Sigmoid colon (tissue), 6 donors: ENCODE measurements at regions not wholly inside any gene's neighbourhood (a gene's known extent, or its start where the extent isn't known, plus 50 kb on each side); places are given as distances from the start of the nearest gene placed in this dataset.

Experiments used
- DNase-seq: peaks from one replicate; pipeline ENCODE4 v3.0.0-alpha.2; 2019
- H3K27ac ChIP-seq, 4 donors: fragments of 200-600 bp; sonication (generic); one replicate each; pipeline ENCODE4 v1.5.1; 2016 to 2019; ENCODE audit warnings: mild to moderate bottlenecking in 1 of 4
- H3K27me3 ChIP-seq, 3 donors: fragments of 200-600 bp; sonication (generic); one replicate each; pipeline ENCODE4 v1.5.1; 2019; ENCODE audit warnings: mild to moderate bottlenecking in 1 of 3
- H3K36me3 ChIP-seq, 4 donors: fragments of 200-600 bp; sonication (generic); one replicate each; pipeline ENCODE4 v1.5.1; 2016 to 2019
- H3K4me1 ChIP-seq, 4 donors: fragments of 200-600 bp; sonication (generic); one replicate each; pipeline ENCODE4 v1.5.1; 2017 to 2019
- H3K4me3 ChIP-seq, 4 donors: fragments of 200-600 bp; sonication (generic); one replicate each; pipeline ENCODE4 v1.5.1; 2017 to 2019; ENCODE audit warnings: mild to moderate bottlenecking in 2 of 4, moderate library complexity in 1 of 4
- H3K9me3 ChIP-seq, 4 donors: fragments of 200-600 bp in 3 of 4; sonication (generic) in 3 of 4; one replicate each; pipeline versions ENCODE4 v1.5.1 to v1.6.1; 2013 to 2019
- EP300 ChIP-seq, 4 donors: sonication (generic); formaldehyde crosslinking; IDR thresholded peaks; one replicate each; pipeline ENCODE4 v1.6.1; 2017; ENCODE audit warnings: antibody characterized with exemption in 4 of 4
- POLR2A ChIP-seq, 2 donors: fragments of 450-650 bp; IDR thresholded peaks; one replicate each; pipeline ENCODE4 v1.6.1; 2016; ENCODE audit warnings: antibody characterized with exemption in 2 of 2, mild to moderate bottlenecking in 2 of 2, moderate library complexity in 2 of 2
- POLR2AphosphoS5 ChIP-seq, 4 donors: sonication (generic); formaldehyde crosslinking; IDR thresholded peaks; one replicate each; pipeline ENCODE4 v1.6.1; 2017; ENCODE audit warnings: antibody characterized with exemption in 4 of 4
- WGBS, 2 donors: extraction: QIAGEN DNeasy Blood & Tissue Kit; methylation state at CpG; one replicate each; pipeline ENCODE4 v1.1.7; 2013; 5-methylcytosine and 5-hydroxymethylcytosine counted together
- intact Hi-C: fragments of 100-400 bp; cut with DNase I; formaldehyde crosslinking; loops from one replicate; pipeline ENCODE4 v1.15.1; 2023
- TF ChIP-seq, protein P1 (sequence below), 4 experiments: fragments of 450-650 bp in 3 of 4; fragments of 200-600 bp in 1 of 4; IDR thresholded peaks; one replicate each; pipeline ENCODE4 v1.5.1; 2016 to 2019; ENCODE audit warnings: antibody characterized with exemption in 4 of 4, mild to moderate bottlenecking in 3 of 4, moderate library complexity in 2 of 4
- donor health status: healthy with polysubstance abuse.
- donor health status: healthy.

DNA sequence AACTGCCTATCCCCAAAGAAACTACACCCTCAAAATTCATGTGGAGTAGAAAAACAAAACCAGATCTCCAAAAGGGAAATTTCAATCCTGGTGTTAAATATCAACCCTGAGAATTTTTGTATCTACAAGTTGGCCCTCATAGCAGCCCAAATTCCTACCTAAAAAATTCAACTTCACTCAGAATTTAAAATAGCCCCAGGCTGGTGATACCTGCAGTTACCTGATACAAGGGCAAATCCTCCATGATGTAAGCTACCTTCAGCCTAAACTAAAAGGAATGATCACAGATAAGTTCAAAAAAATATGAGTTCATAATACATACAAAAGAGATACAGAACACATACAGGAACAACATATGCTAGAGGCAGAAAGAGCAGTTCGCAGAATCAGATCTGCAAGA lies 138.4 kb downstream of the HNRNPD start:
- intact Hi-C loops: no loop called here
- TF ChIP-seq POLR2A (IDR thresholded peaks at IDR 0.05) (no peak), EP300 (IDR thresholded peaks at IDR 0.05) (no peak), POLR2AphosphoS5 (IDR thresholded peaks at IDR 0.05) (no peak)
- TF ChIP-seq, protein P1, sequence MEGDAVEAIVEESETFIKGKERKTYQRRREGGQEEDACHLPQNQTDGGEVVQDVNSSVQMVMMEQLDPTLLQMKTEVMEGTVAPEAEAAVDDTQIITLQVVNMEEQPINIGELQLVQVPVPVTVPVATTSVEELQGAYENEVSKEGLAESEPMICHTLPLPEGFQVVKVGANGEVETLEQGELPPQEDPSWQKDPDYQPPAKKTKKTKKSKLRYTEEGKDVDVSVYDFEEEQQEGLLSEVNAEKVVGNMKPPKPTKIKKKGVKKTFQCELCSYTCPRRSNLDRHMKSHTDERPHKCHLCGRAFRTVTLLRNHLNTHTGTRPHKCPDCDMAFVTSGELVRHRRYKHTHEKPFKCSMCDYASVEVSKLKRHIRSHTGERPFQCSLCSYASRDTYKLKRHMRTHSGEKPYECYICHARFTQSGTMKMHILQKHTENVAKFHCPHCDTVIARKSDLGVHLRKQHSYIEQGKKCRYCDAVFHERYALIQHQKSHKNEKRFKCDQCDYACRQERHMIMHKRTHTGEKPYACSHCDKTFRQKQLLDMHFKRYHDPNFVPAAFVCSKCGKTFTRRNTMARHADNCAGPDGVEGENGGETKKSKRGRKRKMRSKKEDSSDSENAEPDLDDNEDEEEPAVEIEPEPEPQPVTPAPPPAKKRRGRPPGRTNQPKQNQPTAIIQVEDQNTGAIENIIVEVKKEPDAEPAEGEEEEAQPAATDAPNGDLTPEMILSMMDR (IDR thresholded peaks at IDR 0.05): no peak
- H3K27ac ChIP-seq: no peak overlapping the region
- no peaks in the 10 kb centered on the region for H3K27me3 ChIP-seq
- WGBS, 2 donors: 57 to 65% methylated on average over 1 of the region's 1 CpG
- peaks cover 0 to 3% (median 0%) of the 10 kb centered on the region in 4 donors for H3K9me3 ChIP-seq
- H3K4me1 ChIP-seq: no peaks in the 10 kb centered on the region
- H3K36me3 ChIP-seq: no peaks in the 10 kb centered on the region
- no peak overlapping the region for H3K4me3 ChIP-seq
- no peak for DNase-seq

GRCh38 chr4:82232891-82233290 lies 140.9 kb downstream of the HNRNPD start:
- Histone ChIP-seq H3K27ac (no peak overlapping the region), H3K27me3 (no peaks in the 10 kb centered on the region), H3K4me3 (no peak overlapping the region), H3K9me3 (peaks cover 0 to 3% (median 0%) of the 10 kb centered on the region in 4 donors), H3K4me1 (no peaks in the 10 kb centered on the region), H3K36me3 (no peaks in the 10 kb centered on the region)
- 79 to 82% methylated on average over 1 of the region's 1 CpG for WGBS, 2 donors
- no peak for TF ChIP-seq POLR2AphosphoS5 (IDR thresholded peaks at IDR 0.05)
- no peak for TF ChIP-seq POLR2A (IDR thresholded peaks at IDR 0.05)
- TF ChIP-seq EP300 (IDR thresholded peaks at IDR 0.05): no peak
- no peak for DNase-seq
- intact Hi-C loops: no loop called here

GRCh38 chr4:82231806-82232205 lies 142.0 kb downstream of the HNRNPD start:
- no peak for DNase-seq
- Histone ChIP-seq H3K4me3 (no peak overlapping the region), H3K27ac (no peak overlapping the region), H3K4me1 (no peaks in the 10 kb centered on the region), H3K27me3 (no peaks in the 10 kb centered on the region), H3K36me3 (no peaks in the 10 kb centered on the region), H3K9me3 (peaks cover 0 to 2% (median 0%) of the 10 kb centered on the region in 4 donors)
- intact Hi-C loops: no loop called here
- TF ChIP-seq POLR2A (IDR thresholded peaks at IDR 0.05) (no peak), POLR2AphosphoS5 (IDR thresholded peaks at IDR 0.05) (no peak), EP300 (IDR thresholded peaks at IDR 0.05) (no peak)
- TF ChIP-seq, protein P1 (IDR thresholded peaks at IDR 0.05): no peak

GRCh38 chr4:82230306-82230705 lies 143.5 kb downstream of the HNRNPD start:
- no peak for DNase-seq
- no peaks in the 10 kb centered on the region for H3K36me3 ChIP-seq
- no peak overlapping the region for H3K4me3 ChIP-seq
- no peaks in the 10 kb centered on the region for H3K27me3 ChIP-seq
- intact Hi-C loops: no loop called here
- no peak for TF ChIP-seq POLR2A (IDR thresholded peaks at IDR 0.05)
- TF ChIP-seq EP300 (IDR thresholded peaks at IDR 0.05): no peak
- no peak for TF ChIP-seq POLR2AphosphoS5 (IDR thresholded peaks at IDR 0.05)
- TF ChIP-seq, protein P1 (IDR thresholded peaks at IDR 0.05): no peak
- no peaks in the 10 kb centered on the region for H3K9me3 ChIP-seq
- WGBS, 2 donors: 85% methylated on average over 4 of the region's 4 CpGs
- H3K27ac ChIP-seq: no peak overlapping the region
- no peaks in the 10 kb centered on the region for H3K4me1 ChIP-seq

DNA sequence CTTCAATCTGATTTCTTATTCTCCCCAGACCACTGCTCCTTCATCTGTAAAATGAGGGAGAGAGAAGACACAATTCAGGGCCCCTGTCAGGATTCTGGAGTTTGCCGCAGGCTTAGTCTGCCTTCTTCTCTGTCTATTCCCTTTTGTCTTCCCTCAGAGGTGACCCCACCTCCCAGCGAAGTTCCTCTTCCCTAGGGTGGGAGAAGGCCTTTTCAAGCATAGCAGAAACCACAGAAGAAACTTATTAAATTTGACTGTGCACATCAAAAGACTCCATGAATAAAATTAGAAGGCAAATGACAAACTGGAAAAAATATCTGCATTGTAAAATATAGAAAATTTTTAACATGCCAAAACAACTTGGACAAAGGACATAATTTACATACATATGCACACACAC lies 148.8 kb downstream of the HNRNPD start:
- intact Hi-C loops: no loop called here
- DNase-seq: no peak
- no peak overlapping the region for H3K27ac ChIP-seq
- H3K27me3 ChIP-seq: no peaks in the 10 kb centered on the region
- no peaks in the 10 kb centered on the region for H3K4me1 ChIP-seq
- 71 to 79% methylated on average over 2 of the region's 2 CpGs for WGBS, 2 donors
- TF ChIP-seq POLR2AphosphoS5 (IDR thresholded peaks at IDR 0.05): no peak
- no peak for TF ChIP-seq POLR2A (IDR thresholded peaks at IDR 0.05)
- no peak for TF ChIP-seq EP300 (IDR thresholded peaks at IDR 0.05)
- TF ChIP-seq, protein P1 (IDR thresholded peaks at IDR 0.05): no peak
- no peak overlapping the region for H3K4me3 ChIP-seq
- H3K36me3 ChIP-seq: no peaks in the 10 kb centered on the region
- no peaks in the 10 kb centered on the region for H3K9me3 ChIP-seq
